ENCODE measurements at regions not wholly inside any gene's neighbourhood (a gene's known extent, or its start where the extent isn't known, plus 50 kb on each side); places are given as distances from the start of the nearest gene placed in this dataset.

- CTCF ChIA-PET, result no interaction called here
- Histone ChIP-seq H3K27ac (ENCODE audit: insufficient read depth, low read depth, low read length) (no peak overlapping the region), H3K9me3 (replicated peaks; ENCODE audit: control insufficient read depth, insufficient read depth, low read length) (no peaks in the 10 kb centered on the region), H3K36me3 (ENCODE audit: control insufficient read depth in 2 of 2, extremely low read depth in 1 of 2, insufficient read depth in 2 of 2, low read length in 2 of 2) (no peaks in the 10 kb centered on the region), H3K4me1 (ENCODE audit: control insufficient read depth, extremely low read depth, insufficient read depth, low read length) (no peaks in the 10 kb centered on the region), H3K9me1 (replicated peaks; ENCODE audit: control insufficient read depth, extremely low read depth, insufficient read depth, low read length) (no peaks in the 10 kb centered on the region), H3K4me2 (ENCODE audit: insufficient read depth, low read length) (no peak overlapping the region), H3K79me2 (ENCODE audit: control insufficient read depth, insufficient read depth, low read length) (no peaks in the 10 kb centered on the region), H3K27me3 (ENCODE audit: control insufficient read depth in 2 of 2, insufficient read depth in 2 of 2, low read length in 2 of 2) (peaks cover 0 to 5% of the 10 kb centered on the region in 2 experiments), H2AFZ (ENCODE audit: low read depth, low read length) (no peak overlapping the region), H3K4me3 (replicated peaks in 1 of 3; ENCODE audit: insufficient read depth in 1 of 3, low read depth in 1 of 3, low read length in 3 of 3) (no peak overlapping the region), H4K20me1 (replicated peaks; ENCODE audit: control insufficient read depth, extremely low read depth, insufficient read depth, low read length) (no peaks in the 10 kb centered on the region), H3K9ac (replicated peaks; ENCODE audit: extremely low read depth, insufficient read depth, low read length) (no peak overlapping the region)
- dilution Hi-C loops (cut with MboI; ENCODE audit: extremely low pct_ligation_motif_present, low sequenced_read_pairs), result no loop called here
- FAIRE-seq (no peak), DNase-seq (ENCODE audit: low read depth, low spot score) (no peak)
- TF ChIP-seq MAX (IDR thresholded peaks at IDR 0.05; ENCODE audit: insufficient read depth, insufficient read length), result no peak
- no peak for TF ChIP-seq CTCF (IDR thresholded peaks at IDR 0.05; ENCODE audit: extremely low read depth in 1 of 2, insufficient read depth in 1 of 2, low read depth in 1 of 2, low read length in 2 of 2)
- TF ChIP-seq EZH2 (IDR thresholded peaks at IDR 0.05; ENCODE audit: borderline replicate concordance, low read depth, low read length, severe bottlenecking), result no peak
- no peak for TF ChIP-seq JUN (IDR thresholded peaks at IDR 0.05; ENCODE audit: borderline replicate concordance, insufficient read depth, insufficient read length, low read depth)
- POLR2A ChIA-PET, result no interaction called here
- no TSS peak for BruUV-seq (replicated peaks)
- intact Hi-C loops (cut with micrococcal nuclease), result no loop called here
These were observed 329.2 kb upstream of the NFE2L3 start for GRCh38 chr7:25822823-25823222.

- DNase-seq (ENCODE audit: low read depth, low spot score) (no peak), FAIRE-seq (no peak)
- ChIA-PET POLR2A (no interaction called here), CTCF (no interaction called here)
- Histone ChIP-seq H3K36me3 (ENCODE audit: control insufficient read depth in 2 of 2, extremely low read depth in 1 of 2, insufficient read depth in 2 of 2, low read length in 2 of 2) (no peaks in the 10 kb centered on the region), H3K9me3 (replicated peaks; ENCODE audit: control insufficient read depth, insufficient read depth, low read length) (no peaks in the 10 kb centered on the region), H3K4me3 (replicated peaks in 1 of 3; ENCODE audit: insufficient read depth in 1 of 3, low read depth in 1 of 3, low read length in 3 of 3) (no peak overlapping the region), H3K27ac (ENCODE audit: insufficient read depth, low read depth, low read length) (no peak overlapping the region), H3K27me3 (ENCODE audit: control insufficient read depth in 2 of 2, insufficient read depth in 2 of 2, low read length in 2 of 2) (peaks cover 0 to 5% of the 10 kb centered on the region in 2 experiments), H3K4me2 (ENCODE audit: insufficient read depth, low read length) (no peak overlapping the region), H4K20me1 (replicated peaks; ENCODE audit: control insufficient read depth, extremely low read depth, insufficient read depth, low read length) (no peaks in the 10 kb centered on the region), H2AFZ (ENCODE audit: low read depth, low read length) (no peak overlapping the region), H3K4me1 (ENCODE audit: control insufficient read depth, extremely low read depth, insufficient read depth, low read length) (no peaks in the 10 kb centered on the region), H3K9me1 (replicated peaks; ENCODE audit: control insufficient read depth, extremely low read depth, insufficient read depth, low read length) (no peaks in the 10 kb centered on the region), H3K9ac (replicated peaks; ENCODE audit: extremely low read depth, insufficient read depth, low read length) (no peak overlapping the region), H3K79me2 (ENCODE audit: control insufficient read depth, insufficient read depth, low read length) (no peaks in the 10 kb centered on the region)
- dilution Hi-C loops (cut with MboI; ENCODE audit: extremely low pct_ligation_motif_present, low sequenced_read_pairs), result no loop called here
- intact Hi-C loops (cut with micrococcal nuclease), result no loop called here
- BruUV-seq (replicated peaks), result no TSS peak
- TF ChIP-seq EZH2 (IDR thresholded peaks at IDR 0.05; ENCODE audit: borderline replicate concordance, low read depth, low read length, severe bottlenecking), result no peak
- TF ChIP-seq MYC (IDR thresholded peaks at IDR 0.05; ENCODE audit: low read depth, low read length), result no peak
- TF ChIP-seq POLR2AphosphoS5 (IDR thresholded peaks at IDR 0.05; ENCODE audit: insufficient read depth, low read depth, low read length), result no peak
- TF ChIP-seq JUN (IDR thresholded peaks at IDR 0.05; ENCODE audit: borderline replicate concordance, insufficient read depth, insufficient read length, low read depth), result no peak
- no peak for TF ChIP-seq FOS (IDR thresholded peaks at IDR 0.05; ENCODE audit: borderline replicate concordance, insufficient read depth, low read length)
- no peak for TF ChIP-seq MAX (IDR thresholded peaks at IDR 0.05; ENCODE audit: insufficient read depth, insufficient read length)
- no peak for TF ChIP-seq GATA2 (IDR thresholded peaks at IDR 0.05; ENCODE audit: insufficient read depth, insufficient read length, low read depth, low read length)
- TF ChIP-seq POLR2A (IDR thresholded peaks at IDR 0.05; ENCODE audit: low read depth, low read length), result no peak
- no peak for TF ChIP-seq CTCF (IDR thresholded peaks at IDR 0.05; ENCODE audit: extremely low read depth in 1 of 2, insufficient read depth in 1 of 2, low read depth in 1 of 2, low read length in 2 of 2)
These were observed 328.4 kb upstream of the NFE2L3 start for GRCh38 chr7:25823571-25823970.
